HG03558 (cell line): ENCODE measurements at regions not wholly inside any gene's neighbourhood (a gene's known extent, or its start where the extent isn't known, plus 50 kb on each side); places are given as distances from the start of the nearest gene placed in this dataset.
"Not testable (repeated sequence)": the region's sequence is repeated elsewhere in the genome, so short reads cannot be mapped to it uniquely, and the experiment has no call there.

Experiments used
- ATAC-seq: cut with Tn5 transposase; IDR thresholded peaks from one replicate; pipeline ENCODE4 v1.9.1; 2021; ENCODE audit warnings: moderate number of reproducible peaks; ENCODE audit not compliant: unreplicated experiment; ENCODE audit errors: extremely low read depth

DNA sequence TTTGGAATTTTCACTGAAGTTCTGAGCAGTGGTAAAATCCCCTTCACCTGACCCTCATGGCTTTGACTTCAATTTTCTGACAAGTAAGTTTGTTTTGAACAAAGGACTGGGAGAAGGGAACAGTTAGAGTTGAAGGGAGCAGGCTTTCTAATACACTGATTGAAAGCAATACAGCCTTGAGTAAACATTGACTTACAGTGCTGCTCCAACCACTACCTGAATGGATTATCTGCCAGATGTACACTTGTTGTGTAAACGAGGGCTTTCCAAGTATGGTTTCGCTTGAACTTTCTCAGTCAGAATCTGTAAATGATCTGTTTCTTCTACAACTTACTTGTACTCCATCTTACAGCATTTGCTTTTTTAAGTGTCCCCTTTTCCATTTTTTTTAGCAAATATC is 1414.9 kb upstream of the NUDT12 start:
- ATAC-seq, result no peak

DNA sequence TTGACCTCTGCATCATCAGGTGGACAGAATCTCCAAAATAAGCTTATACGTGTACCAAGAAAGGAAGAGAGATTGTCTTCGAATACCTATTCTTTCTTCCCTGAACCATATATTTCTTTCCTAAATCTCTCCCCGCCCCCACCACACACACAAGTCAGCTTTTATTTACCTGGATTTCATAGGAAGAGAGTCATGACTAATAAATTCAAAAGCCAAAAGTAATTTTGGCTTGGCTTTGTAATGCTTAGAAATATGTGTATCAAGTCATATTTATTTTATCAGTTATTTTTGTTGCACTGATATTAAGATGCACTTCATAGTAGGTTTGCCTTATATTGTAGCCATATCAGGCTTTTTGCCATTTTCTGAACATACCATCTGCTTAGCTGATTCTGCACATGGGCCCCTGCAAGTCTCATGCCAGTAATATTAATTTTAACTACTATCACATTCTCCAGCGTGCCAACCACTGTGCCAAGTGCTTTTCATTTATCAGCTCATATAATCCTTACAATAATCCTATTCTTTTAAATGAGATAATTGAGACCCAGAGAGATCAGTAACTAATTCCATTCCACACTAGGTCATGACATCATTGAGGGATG is 1405.3 kb upstream of the NUDT12 start:
- ATAC-seq, result no peak

DNA sequence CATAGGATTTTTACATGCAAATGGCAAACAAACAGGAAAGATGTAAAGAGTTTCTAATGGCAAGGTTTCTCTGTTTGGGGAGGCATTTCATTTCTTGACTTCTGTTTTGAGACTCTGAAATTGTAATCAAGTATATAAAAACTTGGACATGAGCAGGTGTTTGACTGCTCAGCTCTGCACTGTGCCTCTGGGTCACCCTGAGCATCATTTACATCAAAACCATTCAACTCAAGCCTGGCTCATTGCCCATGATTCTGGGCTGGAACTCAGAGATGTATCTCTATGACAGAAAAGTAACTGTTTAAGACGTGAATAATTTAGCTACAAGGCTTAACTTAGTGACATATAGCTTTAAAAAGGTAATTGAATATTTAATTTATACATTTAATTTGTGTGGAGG is 1402.4 kb upstream of the NUDT12 start:
- no peak for ATAC-seq

DNA sequence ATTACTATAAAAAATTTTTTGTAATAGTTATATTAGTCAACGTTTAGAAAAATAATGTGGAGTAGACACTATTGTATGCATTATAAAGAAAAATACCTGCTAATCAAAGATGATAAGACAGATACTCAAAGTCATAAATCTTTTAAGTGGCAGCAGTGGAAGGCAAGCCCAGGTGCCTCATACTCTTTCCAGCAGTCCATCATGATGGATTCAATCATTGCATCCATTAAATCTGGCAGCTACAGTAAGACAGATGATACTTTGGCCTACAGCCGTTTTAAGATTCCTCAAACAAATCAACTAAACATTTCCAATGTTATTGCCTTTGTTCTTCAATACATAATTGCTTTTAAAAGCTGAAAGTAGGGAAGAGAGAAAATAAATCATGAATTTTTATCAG is 1392.9 kb upstream of the NUDT12 start:
- ATAC-seq, result no peak

DNA sequence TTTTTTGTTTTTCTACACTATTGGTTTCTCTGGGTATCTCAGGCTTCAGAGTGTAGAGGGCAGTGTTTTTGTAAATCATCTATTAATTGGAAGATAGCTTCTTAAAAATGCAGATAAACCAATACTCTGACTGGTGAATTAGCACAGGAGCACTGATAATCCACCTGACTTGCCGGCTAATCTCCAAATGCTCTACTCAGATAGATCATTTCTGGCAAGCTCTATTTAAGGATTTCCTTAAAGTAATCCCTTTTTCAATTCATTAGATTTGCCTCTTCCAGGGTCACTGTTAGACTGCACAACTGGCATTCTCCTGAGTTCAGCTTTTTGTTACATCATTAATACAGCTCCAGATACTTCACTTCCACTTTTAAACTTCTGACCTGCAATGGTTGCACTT is 1390.3 kb upstream of the NUDT12 start:
- ATAC-seq, result no peak

DNA sequence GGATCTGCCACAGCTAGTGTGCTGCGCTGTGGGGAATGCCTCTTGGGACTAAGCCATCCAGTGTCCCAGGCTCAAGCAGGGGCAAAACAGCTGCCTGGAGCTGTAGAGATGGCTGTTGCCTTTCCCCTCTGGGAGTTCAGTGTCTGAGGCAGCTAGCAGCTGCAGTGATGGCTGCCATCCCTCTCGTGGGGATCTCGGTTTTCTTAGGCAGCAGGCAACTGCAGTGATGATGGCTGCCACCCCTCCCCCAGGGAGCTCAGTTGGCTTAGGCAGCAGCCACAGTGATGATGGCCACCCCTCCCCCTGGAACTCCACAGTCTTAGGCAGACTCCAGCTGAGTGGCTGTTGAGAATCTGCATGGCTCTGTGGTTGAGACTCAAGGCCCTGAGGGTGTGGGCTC is 1389.2 kb upstream of the NUDT12 start:
- no peak for ATAC-seq

DNA sequence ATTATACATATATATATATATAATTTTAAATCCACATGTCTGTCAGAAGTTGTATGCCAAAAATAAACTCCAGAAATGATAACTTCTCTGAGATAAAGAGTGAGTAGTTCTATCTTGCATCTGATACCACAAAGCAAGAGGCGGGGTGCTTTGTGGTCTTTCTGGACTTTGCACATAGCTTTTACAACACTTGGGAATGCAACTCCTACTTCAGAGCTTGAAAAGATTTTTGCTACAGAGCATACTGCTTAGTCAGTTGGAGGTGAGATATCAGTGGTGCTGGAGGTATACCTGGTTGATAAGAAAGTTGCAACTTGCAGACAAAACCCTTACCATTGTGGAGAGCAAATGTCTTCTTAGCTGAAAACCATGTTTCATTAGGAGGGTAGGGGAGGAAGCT is 1384.5 kb upstream of the NUDT12 start:
- ATAC-seq, result no peak

DNA sequence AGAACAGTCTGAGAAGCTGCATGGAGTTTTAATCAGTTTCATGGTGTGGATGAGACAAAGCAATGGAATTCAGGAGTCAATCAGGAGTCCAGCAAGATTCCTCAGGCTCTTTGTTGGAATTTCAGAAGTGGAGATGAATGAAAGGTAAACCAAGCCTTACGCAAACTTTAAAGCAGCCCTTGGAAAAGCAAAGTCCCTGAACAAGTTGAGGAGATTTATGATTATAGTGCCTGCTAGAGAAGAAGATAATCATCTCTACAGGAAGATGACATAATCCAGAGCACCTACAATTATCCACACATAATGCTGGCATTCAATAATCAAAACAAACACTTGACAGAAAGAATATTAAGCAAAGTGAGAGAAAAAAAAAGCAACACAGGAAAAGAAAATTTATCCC is 1380.1 kb upstream of the NUDT12 start:
- no peak for ATAC-seq

DNA sequence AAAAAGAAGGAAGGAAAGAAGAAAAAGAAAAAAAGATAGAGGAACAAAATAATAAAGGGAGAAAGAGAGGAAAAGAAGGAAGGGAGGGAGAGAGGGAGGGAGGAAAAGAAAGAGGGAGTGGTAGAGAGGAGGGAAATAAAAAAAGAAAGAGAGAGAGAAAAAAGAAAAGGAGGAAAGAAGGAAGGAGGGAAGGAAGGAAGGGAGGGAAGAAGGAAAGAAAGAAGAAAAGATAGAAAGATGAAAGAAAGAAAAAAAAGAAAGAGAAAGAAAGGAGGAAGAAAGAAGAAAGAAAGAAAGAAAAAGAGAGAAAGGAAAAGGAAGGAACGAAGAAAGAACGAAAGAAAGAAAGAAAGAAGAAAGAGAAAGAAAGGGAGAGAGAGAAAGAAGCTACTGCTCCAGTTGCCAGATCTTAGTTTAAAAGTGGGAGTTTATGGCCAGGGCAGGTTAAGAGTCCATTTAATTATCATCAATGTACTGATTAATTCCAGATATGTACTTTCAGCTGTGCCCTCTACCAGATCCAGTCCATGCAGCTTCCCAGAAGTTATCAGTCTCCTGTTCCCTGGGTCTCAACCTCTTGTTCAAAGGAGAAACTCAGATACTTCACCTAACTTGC is 1378.5 kb upstream of the NUDT12 start:
- no peak for ATAC-seq

DNA sequence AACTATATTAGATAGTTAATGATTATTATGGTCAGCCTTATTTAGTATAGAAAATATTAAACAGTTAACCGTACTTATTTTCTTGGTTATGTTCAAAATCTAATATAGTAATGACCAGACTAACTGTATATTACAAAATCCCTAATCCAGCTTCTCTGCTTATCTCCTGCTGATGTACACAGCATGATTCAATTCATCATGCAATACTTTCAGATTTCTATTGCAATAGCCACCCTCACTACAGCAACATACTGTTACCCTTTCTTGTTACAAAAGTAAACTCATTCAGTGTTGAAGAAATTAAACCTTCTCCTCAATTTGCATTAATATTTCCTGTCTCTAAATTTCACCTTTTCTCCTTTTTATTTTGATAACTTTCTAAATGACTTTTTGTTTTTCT is 1375.0 kb upstream of the NUDT12 start:
- ATAC-seq, result no peak

DNA sequence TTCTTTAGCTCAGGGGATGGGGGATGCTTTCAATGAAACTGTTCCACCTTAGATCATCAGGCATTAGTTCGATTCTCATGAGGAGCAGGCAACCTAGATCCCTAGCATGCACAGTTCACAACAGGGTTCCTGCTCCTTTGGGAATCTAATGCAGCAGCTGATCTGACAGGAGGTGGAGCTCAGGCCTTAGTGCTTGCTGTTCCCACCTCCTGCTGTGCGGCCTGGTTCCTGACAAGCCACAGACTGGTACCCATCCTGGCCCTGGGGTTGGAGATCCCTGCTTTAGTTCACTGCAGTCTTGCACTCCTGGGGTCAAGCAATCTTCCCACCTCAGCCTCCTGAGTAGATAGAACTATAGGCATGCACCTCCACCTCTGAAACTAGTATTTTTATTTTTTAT is 1369.8 kb upstream of the NUDT12 start:
- ATAC-seq, result no peak

DNA sequence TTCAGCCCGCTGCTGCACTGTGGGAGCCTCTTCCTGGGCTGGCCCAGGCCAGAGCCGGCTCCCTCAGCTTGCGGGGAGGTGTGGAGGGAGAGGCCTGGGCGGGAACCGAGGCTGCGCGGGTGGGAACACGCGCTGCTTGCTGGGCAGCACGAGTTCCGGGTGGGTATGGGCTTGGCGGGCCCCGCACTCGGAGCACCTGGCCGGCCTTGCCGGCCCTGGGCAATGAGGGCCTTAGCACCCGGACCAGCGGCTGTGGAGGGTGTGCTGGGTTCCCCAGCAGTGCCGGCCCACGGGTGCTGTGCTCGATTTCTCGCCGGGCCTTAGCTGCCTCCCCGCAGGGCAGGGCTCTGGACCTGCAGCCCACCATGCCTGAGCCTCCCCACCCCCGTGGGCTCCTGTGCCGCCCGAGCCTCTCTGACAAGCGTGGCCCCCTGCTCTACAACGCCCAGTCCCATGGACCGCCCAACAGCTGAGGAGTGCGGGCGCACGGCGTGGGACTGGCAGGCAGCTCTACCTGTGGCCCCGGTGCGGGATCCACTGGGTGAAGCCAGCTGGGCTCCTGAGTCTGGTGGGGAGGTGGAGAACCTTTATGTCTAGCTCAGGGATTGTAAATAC is 1366.4 kb upstream of the NUDT12 start:
- no peak for ATAC-seq

DNA sequence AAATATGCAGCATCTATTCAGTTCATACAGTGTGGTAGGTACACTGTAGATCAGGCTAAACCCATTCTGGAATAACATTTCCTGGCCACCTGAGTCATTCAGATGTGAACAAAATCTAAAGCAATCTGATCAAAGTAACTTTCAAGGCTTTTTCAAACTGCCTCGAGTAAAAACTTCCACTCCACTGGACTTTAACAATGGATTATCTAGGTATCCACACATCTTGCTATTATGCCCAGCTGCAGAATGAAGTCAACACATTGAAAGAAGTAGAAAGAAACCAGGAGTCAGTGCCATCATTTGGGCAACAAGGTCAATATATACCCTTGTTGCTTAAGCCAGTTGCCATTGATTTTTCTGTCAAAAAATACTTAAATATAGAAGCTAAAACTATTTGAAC is 1352.6 kb upstream of the NUDT12 start:
- ATAC-seq, result no peak

DNA sequence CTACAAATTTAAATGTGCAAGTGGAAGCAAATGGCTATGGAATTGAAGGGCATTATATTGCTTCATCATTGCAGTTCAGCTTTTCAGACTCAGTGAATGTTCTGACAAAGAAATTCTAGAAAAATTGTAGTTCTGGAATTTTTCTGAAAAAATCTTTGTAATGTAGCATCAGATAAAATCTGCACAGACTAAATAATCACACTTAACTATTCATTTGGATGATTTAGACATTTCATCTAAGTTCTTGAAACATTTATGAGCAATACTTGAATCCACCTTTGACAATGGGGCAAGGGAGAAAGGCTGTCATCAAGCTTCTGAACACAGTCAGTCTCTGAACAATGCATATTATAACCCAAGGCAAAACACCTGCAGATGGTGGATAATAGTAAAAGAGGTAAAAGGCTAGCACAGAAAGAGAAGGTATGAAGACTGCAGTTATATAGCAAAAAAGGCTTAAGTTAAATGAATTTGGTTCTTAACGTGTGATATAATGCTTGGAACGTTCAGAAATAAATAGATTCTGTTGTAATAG is 1352.0 kb upstream of the NUDT12 start:
- ATAC-seq, result no peak

DNA sequence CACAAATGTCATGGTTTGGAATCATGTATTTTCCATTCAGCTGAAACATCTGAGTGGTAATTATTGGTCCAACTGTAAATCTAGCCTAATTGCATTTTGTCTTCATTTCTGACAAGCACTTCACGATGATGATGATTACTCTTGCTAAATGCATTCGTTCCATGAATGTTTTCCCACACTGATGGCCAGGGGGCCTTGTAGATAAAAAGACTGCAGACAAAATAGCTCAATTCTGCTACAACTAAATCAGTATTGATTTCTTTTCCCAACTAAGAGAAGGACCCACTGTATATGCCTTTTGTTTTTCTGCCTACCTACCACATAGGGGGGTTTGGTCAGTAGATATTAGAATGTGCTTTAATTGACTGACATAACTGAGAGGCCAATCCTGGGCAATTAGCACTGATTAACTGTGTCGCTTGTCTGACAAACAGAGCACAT is 1351.3 kb upstream of the NUDT12 start:
- no peak for ATAC-seq

DNA sequence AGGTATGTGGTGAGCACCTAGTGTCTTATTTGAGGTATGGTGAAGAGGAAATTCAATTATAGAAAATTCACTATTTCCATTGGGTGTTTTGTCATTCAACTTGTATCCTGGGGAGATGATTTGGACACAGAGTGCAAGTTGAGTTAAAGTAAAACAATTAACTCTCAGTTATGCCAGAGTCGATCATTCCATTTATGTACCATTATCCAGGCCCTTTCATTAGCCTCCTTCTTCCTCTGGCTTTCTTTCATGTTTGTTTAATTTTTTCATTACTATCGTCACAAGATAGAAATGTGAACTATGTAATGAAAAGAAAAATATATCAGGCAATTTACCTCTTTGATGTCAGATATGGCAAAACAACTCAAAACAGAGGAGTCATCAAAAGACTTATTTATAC is 1347.2 kb upstream of the NUDT12 start:
- ATAC-seq, result no peak

DNA sequence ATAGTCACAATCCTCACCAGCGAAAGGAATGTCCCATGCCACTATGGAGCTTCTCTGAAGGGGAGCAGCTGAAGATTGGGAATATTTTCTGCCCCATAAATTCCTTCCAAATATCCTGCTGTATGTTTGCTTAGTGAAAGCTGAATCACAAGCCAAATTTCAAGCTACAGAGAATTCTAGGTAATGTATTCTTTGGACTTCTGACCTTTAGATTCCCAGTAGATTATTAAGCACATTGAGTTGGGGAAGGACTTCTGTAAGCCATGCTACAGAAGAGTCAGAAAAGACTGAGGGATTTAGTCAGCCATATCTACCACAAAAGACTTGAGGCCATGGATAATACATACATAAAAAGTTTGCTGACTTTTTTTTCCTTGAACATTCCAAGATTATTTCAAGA is 1342.0 kb upstream of the NUDT12 start:
- ATAC-seq, result no peak

DNA sequence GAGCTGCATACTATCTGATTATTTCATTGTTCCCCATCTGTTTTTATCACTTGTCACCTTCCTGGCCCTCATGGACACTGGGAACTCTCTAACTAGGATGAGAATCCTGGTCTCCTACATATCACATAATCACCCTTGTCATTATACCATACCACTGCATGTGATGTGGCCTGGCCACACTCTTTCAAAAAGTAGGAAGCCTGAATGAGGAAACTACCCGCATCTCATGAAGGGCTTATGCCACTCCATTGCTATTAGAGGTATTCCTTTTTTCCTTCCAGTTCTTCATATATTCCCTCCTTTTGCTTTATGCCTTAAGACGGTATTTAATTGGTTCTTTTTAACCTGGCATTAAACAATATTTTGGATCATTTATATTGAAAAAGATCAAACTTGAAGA is 1341.4 kb upstream of the NUDT12 start:
- ATAC-seq, result no peak

DNA sequence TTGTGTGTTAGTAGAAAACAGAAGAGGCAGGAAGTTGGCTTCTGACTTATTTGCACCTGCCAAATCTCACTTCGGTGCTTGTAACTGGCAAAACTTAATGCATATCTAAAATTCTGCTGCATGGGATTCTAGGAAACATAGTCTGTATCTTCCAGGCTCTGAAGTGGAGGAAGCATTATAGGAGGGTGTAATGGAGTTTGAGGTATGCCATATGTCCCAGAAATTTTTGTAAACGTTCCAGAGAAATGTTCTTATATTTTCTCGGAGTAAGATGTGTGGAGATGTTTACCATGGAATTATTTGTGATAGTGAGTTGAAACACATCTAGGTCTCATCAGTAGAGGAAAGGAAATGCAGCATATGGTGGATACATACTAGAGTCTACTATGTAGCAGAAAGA is 1329.0 kb upstream of the NUDT12 start:
- no peak for ATAC-seq

DNA sequence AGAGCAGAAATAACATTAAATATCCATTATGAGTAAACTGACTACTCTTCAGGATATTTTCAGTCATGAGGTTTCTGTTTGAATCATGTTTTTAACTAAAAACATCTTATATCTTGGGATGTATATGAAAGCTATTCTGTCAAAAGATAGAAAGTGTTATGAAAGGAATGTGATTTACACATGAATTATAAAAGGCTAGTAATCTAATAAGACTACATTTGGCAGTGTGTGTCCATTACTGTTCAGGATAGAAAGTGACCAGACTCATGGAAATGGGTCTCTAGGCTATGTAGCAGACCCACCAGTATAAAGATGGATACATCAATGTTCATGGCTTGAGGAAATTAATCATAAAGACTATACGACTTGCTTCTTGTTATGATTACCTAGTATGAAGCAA is 1328.2 kb upstream of the NUDT12 start:
- no peak for ATAC-seq

DNA sequence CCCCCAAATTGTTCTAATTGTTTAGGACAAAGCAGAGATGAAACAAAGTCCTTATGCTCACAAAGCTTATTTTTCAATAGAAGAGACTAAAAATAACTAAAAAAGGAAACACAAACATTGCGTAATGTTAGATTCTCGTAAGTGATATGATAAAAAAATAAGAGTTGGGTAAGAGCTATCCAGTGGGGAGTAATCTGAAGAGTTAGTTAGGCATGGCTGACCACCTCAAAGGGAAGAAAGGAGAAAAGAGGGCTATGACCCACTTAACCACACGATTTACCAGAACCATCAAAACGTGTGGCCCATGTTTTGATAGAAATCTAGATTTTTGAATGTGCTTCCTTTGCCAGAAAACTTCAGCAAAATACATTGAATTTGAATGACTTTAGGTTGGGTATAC is 1296.8 kb upstream of the NUDT12 start:
- no peak for ATAC-seq

DNA sequence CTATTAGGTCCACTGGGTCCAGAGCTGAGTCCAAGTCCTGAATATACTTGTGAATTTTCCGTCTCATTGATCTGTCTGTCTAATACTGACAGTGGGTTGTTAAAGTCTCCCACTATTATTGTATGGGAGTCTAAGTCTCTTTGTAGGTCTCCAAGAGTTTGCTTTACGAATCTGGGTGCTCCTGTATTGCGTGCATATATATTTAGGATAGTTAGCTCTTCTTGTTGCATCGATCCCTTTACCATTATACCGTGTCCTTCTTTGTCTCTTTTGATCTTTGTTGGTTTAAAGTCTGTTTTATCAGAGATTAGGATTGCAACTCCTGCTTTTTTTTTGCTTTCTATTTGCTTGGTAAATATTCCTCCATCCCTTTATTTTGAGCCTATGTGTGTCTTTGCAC is 1289.5 kb upstream of the NUDT12 start:
- ATAC-seq, result not testable (repeated sequence)
